Lower lobe of right lung (tissue), 2 donors: ENCODE measurements at regions not wholly inside any gene's neighbourhood (a gene's known extent, or its start where the extent isn't known, plus 50 kb on each side); places are given as distances from the start of the nearest gene placed in this dataset.

Experiments
- ATAC-seq, 2 donors: fragments of 200-7000 bp; cut with Tn5 transposase; one replicate each; pipeline ENCODE4 v1.9.1; 2020 to 2022; ENCODE audit warnings: mild to moderate bottlenecking in 2 of 2, moderate library complexity in 2 of 2
- DNase-seq: peaks from one replicate; pipeline ENCODE4 v3.0.0-alpha.2; 2020
- H3K27ac ChIP-seq: fragments of 200-600 bp; one replicate; pipeline ENCODE4 v1.8.0; 2022
- H3K27me3 ChIP-seq: fragments of 200-600 bp; one replicate; pipeline ENCODE4 v1.8.0; 2022; ENCODE audit warnings: low read depth
- H3K36me3 ChIP-seq: fragments of 200-600 bp; one replicate; pipeline ENCODE4 v1.8.0; 2022; ENCODE audit warnings: mild to moderate bottlenecking
- H3K4me1 ChIP-seq: fragments of 200-600 bp; one replicate; pipeline ENCODE4 v1.8.0; 2022
- H3K4me3 ChIP-seq: fragments of 200-600 bp; one replicate; pipeline ENCODE4 v1.8.0; 2022; ENCODE audit warnings: mild to moderate bottlenecking
- H3K9me3 ChIP-seq: fragments of 200-600 bp; one replicate; pipeline ENCODE4 v1.8.0; 2022
- CTCF ChIP-seq: fragments of 200-600 bp; IDR thresholded peaks from one replicate; pipeline ENCODE4 v1.8.0; 2022; ENCODE audit warnings: antibody characterized with exemption, mild to moderate bottlenecking
- intact Hi-C: fragments of 100-400 bp; cut with DNase I; formaldehyde crosslinking; loops from one replicate; pipeline ENCODE4 v1.11.0; 2022
- donor health status: DM: no; HTN: yes; CAD: no; lungs with severe emphysema.

- ATAC-seq = no peak
- intact Hi-C loops = no loop called here
- no peaks in the 10 kb centered on the region for H3K9me3 ChIP-seq
- H3K27me3 ChIP-seq = no peaks in the 10 kb centered on the region
- no peak for DNase-seq
- H3K27ac ChIP-seq = no peak overlapping the region
- H3K36me3 ChIP-seq = peaks cover 43% of the 10 kb centered on the region
- H3K4me1 ChIP-seq = peaks cover 4% of the 10 kb centered on the region
- TF ChIP-seq CTCF = no peak
- no peak overlapping the region for H3K4me3 ChIP-seq
Observed at GRCh38 chr21:36257657-36258056, 62.3 kb upstream of the MORC3 start.

- H3K9me3 ChIP-seq = no peaks in the 10 kb centered on the region
- H3K4me1 ChIP-seq = peaks cover 4% of the 10 kb centered on the region
- no peaks in the 10 kb centered on the region for H3K27me3 ChIP-seq
- peak overlapping the region; percentile 77 for H3K27ac ChIP-seq
- intact Hi-C loops = no loop called here
- DNase-seq = no peak
- H3K36me3 ChIP-seq = peaks cover 34% of the 10 kb centered on the region
- peak; percentile 81 for TF ChIP-seq CTCF
- ATAC-seq = peak; percentile 82 to 91
- peak overlapping the region; percentile 56 for H3K4me3 ChIP-seq
Observed at GRCh38 chr21:36260030-36260787, 59.8 kb upstream of the MORC3 start.

GRCh38 chr21:36260802-36261201 lies 59.2 kb upstream of the MORC3 start:
- Histone ChIP-seq H3K9me3 (no peaks in the 10 kb centered on the region), H3K4me3 (peak overlapping the region; percentile 56), H3K27me3 (no peaks in the 10 kb centered on the region), H3K4me1 (peaks cover 4% of the 10 kb centered on the region), H3K27ac (peak overlapping the region; percentile 77), H3K36me3 (peaks cover 31% of the 10 kb centered on the region)
- intact Hi-C loops = no loop called here
- no peak for TF ChIP-seq CTCF
- DNase-seq (no peak), ATAC-seq (no peak)

DNA sequence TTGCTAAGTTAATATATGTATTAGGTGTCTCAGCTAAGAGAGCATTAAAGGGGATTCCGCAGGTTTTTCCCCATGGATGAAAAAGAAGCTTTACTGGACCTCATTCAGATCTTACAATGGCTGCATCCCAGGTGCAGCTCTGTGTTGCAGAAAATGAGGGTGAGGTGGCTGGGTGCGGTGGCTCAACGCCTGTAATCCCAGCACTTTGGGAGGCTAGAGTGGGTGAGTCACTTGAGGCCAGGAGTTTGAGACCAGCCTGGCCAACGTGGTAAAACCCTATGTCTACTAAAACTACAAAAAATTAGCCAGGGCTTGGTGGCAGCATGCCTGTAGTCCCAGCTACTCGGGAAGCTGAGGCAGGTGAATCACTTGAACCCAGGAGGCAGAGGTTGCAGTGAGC lies 58.5 kb upstream of the MORC3 start:
- Histone ChIP-seq H3K9me3 (no peaks in the 10 kb centered on the region), H3K36me3 (peaks cover 29% of the 10 kb centered on the region), H3K27ac (no peak overlapping the region), H3K4me3 (no peak overlapping the region), H3K4me1 (peaks cover 4% of the 10 kb centered on the region), H3K27me3 (no peaks in the 10 kb centered on the region)
- DNase-seq (no peak), ATAC-seq (no peak)
- intact Hi-C loops = no loop called here
- no peak for TF ChIP-seq CTCF

DNA sequence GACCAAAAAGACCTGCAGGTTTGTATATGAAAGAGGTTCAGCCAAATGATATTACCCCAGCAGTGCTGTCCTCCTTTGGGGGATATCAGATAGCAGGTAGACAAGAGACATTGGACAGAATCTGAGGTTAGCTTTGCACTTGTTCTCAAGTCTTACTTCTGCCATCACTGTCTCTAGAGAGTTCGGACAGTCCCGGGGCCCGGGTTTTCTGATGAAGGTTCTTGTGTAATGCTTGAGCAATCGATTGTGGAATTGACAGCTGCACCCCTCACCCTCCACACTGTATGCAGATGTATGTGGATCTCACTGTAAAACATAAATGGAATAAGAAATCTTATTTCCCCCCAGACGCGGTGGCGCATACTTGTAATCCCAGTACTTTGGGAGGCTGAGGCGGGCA lies 56.2 kb upstream of the MORC3 start:
- no peak for ATAC-seq
- no peak overlapping the region for H3K4me3 ChIP-seq
- TF ChIP-seq CTCF = no peak
- peaks cover 4% of the 10 kb centered on the region for H3K4me1 ChIP-seq
- H3K9me3 ChIP-seq = no peaks in the 10 kb centered on the region
- H3K36me3 ChIP-seq = peaks cover 22% of the 10 kb centered on the region
- no peak for DNase-seq
- no peaks in the 10 kb centered on the region for H3K27me3 ChIP-seq
- H3K27ac ChIP-seq = no peak overlapping the region
- intact Hi-C loops = no loop called here
